ENCODE measurements at regions not wholly inside any gene's neighbourhood (a gene's known extent, or its start where the extent isn't known, plus 50 kb on each side); places are given as distances from the start of the nearest gene placed in this dataset.

- TF ChIP-seq REST (IDR thresholded peaks at IDR 0.05; ENCODE audit: unreplicated experiment), result no peak
Measured at GRCh38 chr5:51604324-51604723, 221.1 kb downstream of the ISL1 start (continued).

- Histone ChIP-seq H2AFZ (no peak overlapping the region), H4K20me1 (replicated peaks; ENCODE audit: insufficient read depth) (no peaks in the 10 kb centered on the region), H3K4me2 (no peak overlapping the region), H3F3A (replicated peaks; ENCODE audit: low read depth) (no peaks in the 10 kb centered on the region), H3K36me3 (ENCODE audit: insufficient read depth) (no peaks in the 10 kb centered on the region), H3K4me1 (ENCODE audit: insufficient read depth) (no peaks in the 10 kb centered on the region), H3K9me2 (ENCODE audit: insufficient read depth) (no peaks in the 10 kb centered on the region), H3K27ac (ENCODE audit: low read depth) (no peak overlapping the region), H3K79me2 (replicated peaks; ENCODE audit: insufficient read depth) (no peaks in the 10 kb centered on the region), H3K4me3 (no peak overlapping the region), H3K27me3 (ENCODE audit: insufficient read depth) (no peaks in the 10 kb centered on the region)
- H3K4me1 Mint-ChIP-seq, result no peaks in the 10 kb centered on the region
- ATAC-seq, result no peak
- peaks cover 2% of the 10 kb centered on the region for H3K27me3 Mint-ChIP-seq (ENCODE audit: insufficient read depth, low read depth, poor library complexity)
- H3K9me3 Mint-ChIP-seq, result no peaks in the 10 kb centered on the region
- DNase-seq (ENCODE audit: low spot score), result no peak
- H3K27ac Mint-ChIP-seq, result no peak overlapping the region
- no peaks in the 10 kb centered on the region for H3K36me3 Mint-ChIP-seq (ENCODE audit: low read depth)
- H3K4me3 Mint-ChIP-seq, result no peak overlapping the region
- TF ChIP-seq REST (IDR thresholded peaks at IDR 0.05; ENCODE audit: unreplicated experiment) (no peak), ZNF114 (CRISPR knock-in tag; IDR thresholded peaks at IDR 0.05) (no peak), ETS1 (IDR thresholded peaks at IDR 0.05) (no peak), CREB1 (CRISPR knock-in tag; IDR thresholded peaks at IDR 0.05; ENCODE audit: low read depth) (no peak), EZH2 (IDR thresholded peaks at IDR 0.05; ENCODE audit: low read depth, unreplicated experiment) (no peak), ZNF331 (CRISPR knock-in tag; IDR thresholded peaks at IDR 0.05; ENCODE audit: low read depth) (no peak), EZH2phosphoT487 (IDR thresholded peaks at IDR 0.05; ENCODE audit: unreplicated experiment) (no peak), POLR2AphosphoS5 (IDR thresholded peaks at IDR 0.05; ENCODE audit: low read depth) (no peak), CTCF (conservative IDR thresholded peaks at IDR 0.05; ENCODE audit: low read depth in 2 of 2) (no peak), NANOG (IDR thresholded peaks at IDR 0.05; ENCODE audit: borderline replicate concordance) (no peak), JUNB (IDR thresholded peaks at IDR 0.05; ENCODE audit: unreplicated experiment) (no peak), STAT1 (IDR thresholded peaks at IDR 0.05; ENCODE audit: unreplicated experiment) (no peak)
Measured at GRCh38 chr5:51606921-51607320, 223.7 kb downstream of the ISL1 start.
